HG03342 (cell line): ENCODE measurements at regions not wholly inside any gene's neighbourhood (a gene's known extent, or its start where the extent isn't known, plus 50 kb on each side); places are given as distances from the start of the nearest gene placed in this dataset.

Source experiments
- ATAC-seq: cut with Tn5 transposase; IDR thresholded peaks from one replicate; pipeline ENCODE4 v1.9.1; 2021; ENCODE audit warnings: mild to moderate bottlenecking, moderate library complexity; ENCODE audit not compliant: unreplicated experiment

DNA sequence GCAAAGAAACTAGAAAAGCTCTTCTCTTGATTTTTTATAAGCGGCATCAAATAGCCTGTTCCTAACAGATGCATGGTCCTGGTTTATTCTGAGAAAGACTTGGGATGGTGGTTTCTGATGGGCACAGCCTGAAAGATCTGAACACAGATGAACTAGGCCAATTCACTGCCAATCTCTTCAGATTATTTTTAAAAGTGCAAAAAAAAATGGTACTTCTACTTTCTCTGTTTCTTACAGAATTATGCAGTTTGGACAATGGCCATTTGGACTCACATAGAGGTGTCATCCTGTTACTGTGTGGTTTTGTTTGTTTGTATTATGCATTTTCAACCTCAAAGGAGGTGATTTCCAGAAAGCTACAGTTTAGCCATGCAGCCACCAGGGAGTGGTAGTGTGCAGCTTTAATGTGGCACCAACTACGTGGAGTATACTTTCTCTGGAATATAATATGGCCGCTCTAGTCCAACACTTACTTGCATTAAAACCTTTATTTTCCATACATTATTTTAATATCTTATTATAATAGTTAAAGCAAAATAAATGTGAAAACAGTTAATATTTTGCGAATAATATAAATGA is 469.8 kb upstream of the KIRREL3 start:
- peak; percentile 83 for ATAC-seq

DNA sequence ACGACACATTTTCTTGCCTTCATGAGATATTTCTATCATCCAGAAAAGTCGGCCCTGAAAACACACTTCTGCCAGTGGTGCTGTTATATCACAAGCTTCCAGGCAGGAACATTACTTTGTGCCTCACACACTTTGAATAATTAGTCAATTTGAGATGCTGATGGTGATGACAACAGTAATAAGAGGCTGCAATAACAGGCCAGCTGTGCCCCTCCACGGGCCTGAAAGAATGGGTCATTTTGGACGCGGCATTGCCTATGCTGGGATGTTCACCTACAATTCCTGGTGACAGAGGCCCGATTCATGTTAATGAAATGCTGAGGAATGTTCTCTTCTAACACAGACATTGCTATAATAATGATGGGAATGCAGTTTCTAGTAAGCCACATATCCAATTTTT is 463.8 kb upstream of the KIRREL3 start:
- ATAC-seq: no peak

DNA sequence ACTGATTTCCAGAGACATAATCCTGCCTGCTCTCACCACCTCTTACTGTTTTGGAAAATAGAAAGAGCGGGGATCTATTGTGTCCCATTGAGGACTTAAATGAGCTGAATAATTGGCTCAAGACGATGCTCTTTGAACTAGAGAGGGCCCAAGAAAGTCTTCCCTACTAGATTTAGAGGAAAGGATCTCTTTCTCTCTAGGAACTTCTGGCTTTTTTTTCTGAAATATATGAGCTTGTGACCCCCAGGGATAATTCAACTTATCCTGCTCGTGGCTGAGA is 461.4 kb upstream of the KIRREL3 start:
- no peak for ATAC-seq

DNA sequence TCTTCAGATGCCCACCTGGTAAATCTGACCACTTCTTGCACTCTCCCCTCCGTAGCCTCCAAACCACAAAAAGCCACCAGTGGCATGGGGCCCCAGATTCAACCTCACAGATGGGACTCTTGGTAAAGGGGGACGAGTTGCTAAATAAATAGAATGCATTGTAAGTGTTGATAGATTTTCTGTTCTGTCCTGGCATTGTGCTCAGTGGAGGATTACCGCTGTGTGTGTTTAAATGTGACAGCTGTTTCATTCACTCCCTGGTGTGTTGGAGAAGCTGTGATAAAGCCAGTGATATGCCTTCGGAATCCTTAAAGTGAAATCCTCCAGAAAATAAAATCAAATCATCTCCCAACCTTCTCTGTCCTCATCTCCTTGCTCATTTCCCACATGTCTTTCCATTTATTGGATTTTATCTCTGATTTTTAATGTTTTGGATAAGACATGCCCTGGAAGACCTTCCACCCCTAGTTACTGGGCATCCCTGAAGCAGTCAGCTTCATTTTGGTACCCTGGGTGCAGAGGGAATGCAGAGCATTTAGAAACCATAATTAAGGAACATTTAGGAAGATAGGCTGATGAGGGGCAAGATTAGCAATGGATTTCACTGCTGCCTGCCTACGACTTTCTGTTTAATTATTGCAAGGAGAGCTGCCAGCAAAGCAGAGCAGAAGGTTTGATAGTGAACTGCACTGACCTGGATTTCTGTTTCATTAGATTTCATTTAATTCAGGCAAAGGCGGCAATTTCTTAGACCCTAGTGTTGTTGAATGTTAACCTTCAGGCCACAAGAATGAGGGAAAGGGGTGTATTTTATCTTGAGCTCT is 460.9 kb upstream of the KIRREL3 start:
- no peak for ATAC-seq

DNA sequence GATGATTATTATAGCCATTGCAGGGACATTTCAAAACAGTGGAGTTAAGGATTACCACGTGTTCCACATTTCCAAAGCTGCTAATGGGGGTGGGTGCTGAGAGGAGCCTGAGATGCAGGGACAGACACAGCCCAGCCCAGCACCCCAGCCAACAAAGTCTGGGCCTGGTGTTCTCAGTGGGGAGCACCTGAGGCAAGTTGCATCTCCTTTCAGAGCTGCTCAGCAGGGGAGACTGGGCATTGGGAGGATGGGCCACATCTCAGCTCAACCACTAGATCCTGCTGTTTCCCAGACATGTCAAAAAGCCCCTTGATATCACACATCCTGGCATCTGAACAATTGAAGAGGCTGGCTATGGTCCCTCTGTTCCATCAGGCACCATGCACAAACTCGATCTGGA is 458.0 kb upstream of the KIRREL3 start:
- ATAC-seq: no peak

DNA sequence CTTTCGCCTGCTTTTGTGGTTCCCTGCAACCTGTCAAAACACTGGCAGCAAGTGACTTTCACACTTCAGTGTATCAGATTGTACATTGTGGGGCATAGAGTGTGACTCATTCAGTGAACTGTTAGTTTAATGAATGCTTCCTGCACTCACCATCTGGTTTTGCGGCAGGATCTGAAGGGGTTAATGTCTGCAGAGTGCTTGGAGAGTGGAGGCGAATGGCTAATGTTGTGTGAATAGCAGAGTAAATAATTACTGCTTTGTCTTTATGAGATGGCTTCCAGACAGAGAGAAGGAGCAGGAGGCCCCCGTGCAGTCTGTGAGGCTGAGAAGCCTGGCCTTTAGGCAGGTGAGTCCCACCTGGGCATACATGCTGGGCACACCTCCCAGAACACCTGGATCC is 454.3 kb upstream of the KIRREL3 start:
- ATAC-seq: no peak

DNA sequence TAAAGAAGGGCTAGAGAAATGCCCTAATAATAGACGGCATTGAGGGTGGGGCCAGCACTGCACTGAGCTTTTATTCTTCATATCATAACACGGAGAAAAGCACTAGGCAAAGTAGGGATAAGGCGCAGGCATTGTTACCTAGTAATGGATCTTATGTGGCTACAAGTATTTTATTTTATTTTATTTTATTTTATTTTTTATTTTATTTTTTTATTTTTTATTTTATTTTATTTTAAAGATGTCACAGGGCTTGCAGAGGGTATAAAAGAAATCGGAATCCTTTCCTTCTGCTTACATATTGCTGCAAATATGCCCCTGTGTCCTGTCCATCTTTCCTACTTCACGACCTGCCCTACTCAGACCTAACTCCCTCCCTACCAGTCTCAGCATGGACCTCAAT is 452.0 kb upstream of the KIRREL3 start:
- ATAC-seq: no peak

DNA sequence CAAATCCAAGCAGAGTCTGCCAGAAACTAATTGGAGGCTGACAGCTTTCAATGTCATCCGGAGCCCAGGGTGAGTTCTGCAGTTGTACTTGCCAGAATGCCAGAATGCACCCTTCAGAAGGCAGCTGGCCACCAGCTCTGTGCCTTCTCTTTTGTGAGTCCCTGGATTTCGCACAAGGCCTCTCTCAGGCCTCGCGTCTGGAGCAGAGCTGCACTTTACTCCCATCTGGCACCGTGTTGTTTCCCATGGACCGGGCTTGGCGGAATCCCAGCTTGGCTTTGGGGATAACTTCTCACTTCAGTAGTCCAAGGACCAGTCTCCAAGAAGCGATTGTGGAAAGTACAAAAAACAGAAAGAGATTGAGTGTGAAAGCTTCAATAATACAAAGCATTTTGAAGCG is 451.3 kb upstream of the KIRREL3 start:
- ATAC-seq: no peak

DNA sequence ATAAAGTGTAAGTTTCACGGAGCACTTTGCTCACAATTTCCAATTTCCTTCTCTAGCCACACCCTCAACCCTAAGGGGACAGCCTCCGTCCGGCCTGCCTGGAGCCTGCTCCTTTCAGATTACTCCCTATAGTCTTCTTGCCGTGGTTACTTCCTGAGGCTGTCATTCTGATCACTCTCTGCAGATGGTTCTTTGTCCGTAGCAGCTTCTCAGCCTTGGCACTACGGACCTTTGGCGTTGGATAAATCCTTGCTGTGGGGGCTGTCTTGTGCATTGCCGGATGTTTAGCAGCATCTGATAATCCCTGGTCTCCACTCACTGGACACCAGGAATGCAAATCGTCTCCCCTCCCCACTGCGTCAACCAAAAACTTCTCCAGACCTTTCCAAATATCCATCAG is 447.5 kb upstream of the KIRREL3 start:
- no peak for ATAC-seq

DNA sequence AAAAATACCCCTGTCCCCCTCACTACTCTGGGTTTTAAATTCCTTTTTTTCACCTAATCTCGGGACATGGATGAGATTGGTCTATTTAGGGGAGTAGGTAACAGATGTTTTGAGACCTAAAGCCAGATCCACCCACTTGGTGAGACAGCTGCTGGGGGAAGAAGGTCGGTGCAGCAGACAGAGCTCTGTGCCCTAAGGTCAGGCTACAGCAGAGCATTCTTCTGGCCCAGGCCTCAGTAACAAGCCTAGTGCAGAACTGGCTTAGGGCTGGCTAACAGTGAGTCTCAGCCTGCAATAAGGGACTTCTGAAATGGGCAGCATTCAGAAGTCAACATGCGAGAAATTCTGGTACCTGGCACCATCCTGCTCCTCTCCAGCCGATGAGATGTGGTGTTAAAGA is 444.9 kb upstream of the KIRREL3 start:
- no peak for ATAC-seq

DNA sequence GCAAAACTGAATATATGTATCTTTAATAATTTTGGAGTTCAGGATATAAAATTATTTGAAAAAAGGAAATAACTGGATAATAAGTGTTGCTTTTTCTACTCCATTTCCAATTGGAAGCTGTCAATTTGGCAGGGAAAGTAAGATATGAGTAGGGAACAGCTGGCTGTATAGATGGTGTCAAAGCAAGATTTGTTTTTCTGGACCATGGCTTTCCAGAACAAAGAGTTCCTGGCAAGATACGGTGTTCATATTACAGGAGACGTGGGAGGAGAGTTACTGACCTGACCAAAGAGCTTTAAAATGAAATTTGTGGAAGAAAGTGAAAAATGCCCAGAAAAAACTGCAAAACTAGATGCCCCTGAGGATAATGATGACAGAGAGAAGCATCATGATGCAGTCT is 442.7 kb upstream of the KIRREL3 start:
- ATAC-seq: no peak

DNA sequence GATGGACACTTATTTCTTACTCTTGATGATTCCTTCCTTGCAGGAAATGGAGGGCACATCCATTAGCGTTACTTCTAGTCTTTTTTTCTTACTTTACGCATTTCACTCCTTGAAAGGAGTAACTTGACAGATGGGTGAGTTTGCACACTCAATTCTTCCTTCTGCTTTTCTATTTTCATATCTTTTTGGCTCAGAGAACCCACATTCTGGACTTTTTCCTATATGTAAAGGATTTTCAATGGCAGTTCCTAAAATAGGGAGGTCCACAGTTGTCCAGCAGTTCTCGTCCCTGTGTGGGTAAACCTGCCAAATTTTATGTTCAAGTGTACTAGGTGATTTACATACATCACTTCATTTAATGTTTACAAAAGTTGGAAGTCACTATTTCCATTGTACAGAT is 440.0 kb upstream of the KIRREL3 start:
- no peak for ATAC-seq

DNA sequence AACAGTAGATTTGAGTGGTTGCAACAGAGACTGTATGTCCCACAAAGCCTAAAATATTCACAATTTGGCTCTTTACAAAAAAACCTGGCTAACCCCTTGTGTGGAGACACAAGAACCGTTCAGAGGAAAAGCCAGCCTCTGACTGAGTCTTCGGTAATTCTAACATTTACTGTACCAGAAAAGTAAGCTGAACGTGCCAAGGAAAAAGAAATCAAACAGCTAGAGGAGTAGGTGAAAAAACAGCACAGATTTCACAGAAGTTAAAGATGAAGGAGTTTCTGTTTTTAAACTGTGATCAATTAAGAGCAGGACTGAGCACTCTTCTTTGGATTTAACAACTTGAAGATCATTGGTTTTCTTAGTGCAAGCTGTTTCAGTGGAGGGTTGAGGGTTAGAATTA is 424.7 kb upstream of the KIRREL3 start:
- no peak for ATAC-seq

DNA sequence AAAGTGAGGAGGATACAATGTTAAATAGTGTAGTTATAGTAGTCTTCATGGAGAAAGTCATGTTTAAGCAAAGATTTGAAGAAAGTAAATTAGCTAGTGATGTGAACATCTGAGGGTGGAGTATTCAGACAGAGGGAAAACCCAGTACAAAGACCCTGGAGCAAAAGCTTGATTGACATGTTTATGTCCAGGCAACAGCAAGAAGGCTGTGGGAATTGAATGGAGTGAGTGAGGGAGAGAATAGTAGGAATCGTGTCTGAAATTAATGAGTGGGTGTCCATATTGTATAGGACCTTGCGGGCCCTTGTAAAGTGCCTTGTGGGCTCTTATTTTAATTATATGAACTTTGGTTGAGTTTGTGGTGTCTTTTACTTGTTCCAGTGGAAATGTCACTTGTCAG is 424.1 kb upstream of the KIRREL3 start:
- ATAC-seq: no peak

DNA sequence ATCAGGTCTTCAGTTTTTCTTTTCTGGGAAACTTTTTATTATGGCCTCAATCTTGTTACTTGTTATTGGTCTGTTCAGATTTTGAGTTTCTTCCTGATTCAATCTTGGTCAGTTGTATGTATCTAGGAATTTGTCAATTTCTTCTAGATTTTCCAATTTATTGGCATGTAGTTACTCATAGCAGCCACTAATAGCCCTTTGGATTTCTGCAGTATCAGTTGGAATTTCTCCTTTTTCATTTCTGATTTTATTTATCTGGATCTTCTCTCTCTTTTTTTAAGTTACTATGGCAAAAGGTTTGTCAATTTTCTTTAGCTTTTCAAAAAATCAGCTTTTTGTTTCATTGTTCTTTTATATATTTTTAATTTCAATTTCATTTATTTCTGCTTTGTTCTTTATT is 419.6 kb upstream of the KIRREL3 start:
- no peak for ATAC-seq

DNA sequence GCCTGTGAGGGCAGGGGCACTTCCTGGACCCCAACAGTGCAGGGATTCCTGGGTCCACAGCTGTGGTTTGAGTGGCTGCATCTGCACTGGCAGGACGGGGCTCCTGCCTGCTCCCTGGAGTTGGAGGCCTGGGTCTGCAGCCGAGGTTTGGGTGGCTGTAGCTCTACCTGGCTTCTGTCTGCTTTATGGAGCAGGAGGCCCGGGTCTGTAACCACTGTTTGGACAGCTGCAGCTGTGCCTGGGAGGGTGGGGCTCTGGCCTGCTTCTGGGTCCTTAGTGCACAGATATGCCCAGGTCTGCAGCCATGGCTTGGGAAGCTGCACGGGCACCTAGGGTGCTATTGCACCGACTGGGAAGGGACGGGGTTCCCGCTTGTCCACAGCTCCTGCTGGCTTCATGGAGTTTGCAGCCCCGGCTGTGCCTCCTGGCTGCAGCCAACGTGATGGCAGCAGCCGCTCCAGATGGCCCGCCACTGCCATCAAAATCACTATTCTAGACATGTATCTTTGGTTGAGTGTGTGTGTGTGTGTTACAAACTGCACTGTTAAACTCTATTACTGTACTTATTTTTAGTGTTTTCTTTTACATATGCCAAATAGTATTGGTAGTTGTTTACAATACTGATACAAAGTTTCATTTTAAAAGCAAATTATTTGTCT is 412.3 kb upstream of the KIRREL3 start:
- ATAC-seq: no peak

DNA sequence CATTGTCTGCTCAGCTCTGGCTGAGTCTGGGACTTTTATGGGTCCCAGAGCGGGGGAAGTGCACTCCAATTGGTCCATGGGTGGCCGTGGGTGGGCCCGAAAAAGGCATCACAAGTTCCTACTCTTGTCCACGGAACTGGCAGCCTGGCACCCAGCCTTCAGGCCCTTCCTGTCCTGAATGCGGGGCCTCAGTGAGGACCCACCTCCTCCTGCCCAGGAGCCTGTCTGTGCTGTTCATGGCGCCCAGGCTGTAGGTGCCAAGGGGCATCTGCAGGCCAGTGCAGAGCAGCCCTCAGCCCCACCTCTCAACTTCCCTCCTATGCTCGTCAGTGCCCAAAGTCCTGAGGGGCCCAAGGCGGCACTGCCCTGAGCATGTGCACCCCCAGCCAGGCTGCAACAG is 411.7 kb upstream of the KIRREL3 start:
- no peak for ATAC-seq

DNA sequence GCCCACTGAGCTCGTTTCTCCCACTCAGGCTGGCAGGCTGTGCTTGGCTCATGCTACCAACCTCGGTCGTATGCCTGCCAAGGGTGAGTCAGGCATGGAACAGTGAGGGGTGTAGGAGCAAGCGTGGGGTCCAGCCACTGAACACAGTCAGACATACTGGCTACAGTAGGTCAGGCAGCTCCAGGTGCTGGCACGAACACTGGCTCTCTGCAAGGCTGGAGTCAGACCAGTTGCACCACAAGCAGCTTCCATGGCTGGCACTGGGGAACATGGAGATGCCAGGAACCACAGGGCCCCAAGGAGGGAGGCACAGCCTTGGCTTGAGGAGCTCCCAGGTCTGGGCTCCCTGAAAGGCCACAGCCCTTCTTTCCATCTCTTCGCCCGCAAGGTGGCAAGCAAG is 410.7 kb upstream of the KIRREL3 start:
- ATAC-seq: no peak

DNA sequence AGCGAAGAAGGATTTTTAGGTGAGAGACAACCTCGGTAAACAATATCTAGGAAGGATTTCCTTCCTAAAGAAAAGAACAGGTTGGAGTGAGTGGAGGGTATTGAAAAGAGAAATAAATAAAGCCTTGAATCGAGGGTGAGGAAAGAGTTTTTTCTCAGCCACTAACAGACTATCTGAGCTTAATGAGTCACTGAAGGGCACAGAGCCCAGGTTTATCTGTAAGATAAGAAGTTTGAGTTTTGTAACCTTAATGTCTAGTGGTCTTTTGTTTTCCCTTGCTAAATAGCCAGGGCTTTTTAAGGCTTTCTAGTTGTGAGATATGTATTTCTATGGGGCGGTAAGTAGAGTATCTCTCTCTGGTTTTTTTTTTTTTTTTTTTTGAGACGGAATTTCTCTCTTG is 394.5 kb upstream of the KIRREL3 start:
- ATAC-seq: no peak

DNA sequence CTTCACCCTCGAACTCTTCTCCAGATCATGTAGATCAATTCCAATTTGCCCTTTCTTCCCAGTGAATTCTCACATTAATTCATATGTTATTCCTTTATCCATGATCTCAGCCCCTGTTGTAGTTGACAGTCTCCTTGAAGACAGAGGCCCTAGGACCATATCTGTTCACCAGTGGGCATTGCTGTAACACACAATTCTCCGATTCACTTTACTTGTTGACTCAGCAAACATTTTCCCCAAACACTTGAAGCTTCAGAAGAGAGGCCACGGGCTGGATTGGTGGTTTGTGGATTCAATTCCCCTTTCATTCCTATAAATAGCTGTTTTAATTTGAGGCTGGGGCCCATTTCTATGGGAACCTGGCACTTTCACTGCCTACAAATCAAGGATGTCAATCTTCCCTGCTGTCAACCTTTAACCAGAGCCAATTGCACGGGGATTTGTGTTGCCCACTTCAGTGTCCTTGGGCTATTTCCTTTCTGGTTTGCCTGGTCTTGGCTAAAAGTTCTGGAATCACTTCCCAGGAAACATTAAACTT is 393.0 kb upstream of the KIRREL3 start:
- ATAC-seq: no peak

DNA sequence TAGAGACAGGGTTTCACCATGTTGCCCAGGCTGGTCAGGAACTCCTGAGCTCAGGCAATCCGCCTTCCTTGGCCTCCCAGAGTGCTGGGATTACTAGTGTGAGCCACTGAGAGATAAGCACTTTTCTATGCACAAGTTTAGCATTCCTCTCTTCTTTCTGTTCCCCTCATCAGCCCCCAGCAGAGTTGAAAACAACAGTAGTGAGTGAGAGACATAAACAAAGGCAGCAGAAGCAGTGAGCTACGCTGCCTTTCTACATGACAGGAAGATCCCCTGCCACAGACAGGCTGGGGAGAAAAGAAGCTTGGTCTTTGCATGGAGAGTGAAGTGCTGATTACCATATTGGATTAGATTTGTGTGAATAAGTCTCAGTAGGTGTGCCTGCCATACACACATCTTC is 392.0 kb upstream of the KIRREL3 start:
- no peak for ATAC-seq

DNA sequence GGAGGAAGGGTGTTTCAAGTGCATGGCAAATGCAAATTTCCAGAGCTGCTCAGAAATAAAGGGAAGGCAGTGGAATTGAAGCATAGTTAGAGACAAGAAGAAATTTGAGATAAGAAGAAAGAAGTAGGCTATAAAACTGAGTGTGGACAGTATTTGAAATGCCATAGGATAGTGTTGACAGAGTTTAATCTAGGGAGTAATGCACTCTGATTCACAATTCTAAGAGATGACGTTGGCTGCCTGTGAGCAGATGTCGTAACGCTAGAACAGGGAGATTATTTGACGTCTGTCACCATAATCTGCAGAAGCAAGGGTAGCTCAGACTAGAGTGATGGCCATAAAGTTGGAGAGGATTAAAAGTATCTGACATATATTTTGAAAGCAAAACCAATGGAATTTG is 389.9 kb upstream of the KIRREL3 start:
- no peak for ATAC-seq
